NCI-H526 treated with DMSO at 0.1 percent for 48 hours (cell line): ENCODE measurements at regions not wholly inside any gene's neighbourhood (a gene's known extent, or its start where the extent isn't known, plus 50 kb on each side); places are given as distances from the start of the nearest gene placed in this dataset.

Experiments
- DNase-seq: peaks from one replicate; lab custom pipeline; 2025; lab: John Stamatoyannopoulos, UW

DNA sequence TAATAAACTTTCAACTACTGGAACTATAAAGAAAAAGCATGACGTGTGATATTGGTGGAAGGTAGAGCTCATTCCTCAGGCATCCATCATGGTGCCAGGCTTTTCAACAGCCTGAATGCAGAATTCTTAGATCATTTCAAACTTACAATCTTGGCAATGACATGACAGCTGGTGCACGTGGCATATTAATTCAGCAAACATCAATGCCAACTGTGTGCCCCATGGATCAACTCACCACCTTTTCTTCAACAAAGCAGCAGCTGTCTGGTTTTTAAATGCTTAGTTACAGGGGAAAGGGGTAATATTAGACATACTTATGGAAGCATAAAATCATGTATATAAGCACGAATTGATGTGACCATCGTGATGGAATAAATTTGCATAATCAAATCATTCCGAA is 56.0 kb upstream of the OR13F1 start:
- no peak for DNase-seq
